22Rv1 (cell line): ENCODE measurements at regions not wholly inside any gene's neighbourhood (a gene's known extent, or its start where the extent isn't known, plus 50 kb on each side); places are given as distances from the start of the nearest gene placed in this dataset.

Experiments
- CTCF ChIP-seq: fragments of 450-650 bp; IDR thresholded peaks from 2 replicates; pipeline ENCODE4 v1.5.1; 2017; ENCODE audit warnings: mild to moderate bottlenecking
- ZFX ChIP-seq: fragments of 450-650 bp; IDR thresholded peaks from 2 replicates; pipeline ENCODE4 v1.6.1; 2017; ENCODE audit warnings: antibody characterized with exemption, borderline replicate concordance

- TF ChIP-seq CTCF, result no peak
- TF ChIP-seq ZFX, result no peak
Measured at GRCh38 chr18:78915446-78916008, 64.1 kb upstream of the SALL3 start.
